ENCODE measurements at regions not wholly inside any gene's neighbourhood (a gene's known extent, or its start where the extent isn't known, plus 50 kb on each side); places are given as distances from the start of the nearest gene placed in this dataset.
A peak's percentile ranks its signal among the peaks of the same experiment; 100 is the strongest.

- Histone ChIP-seq H3K9me3 (no peaks in the 10 kb centered on the region), H3K27me3 (peaks cover 0 to 3% (median 0%) of the 10 kb centered on the region in 3 donors), H3K27ac (no peak overlapping the region), H3K36me3 (no peaks in the 10 kb centered on the region), H3K4me3 (no peak overlapping the region), H3K4me1 (peaks cover 0 to 18% (median 11%) of the 10 kb centered on the region in 4 donors)
- DNase-seq: no peak
- 58 to 78% (median 68%) methylated on average over 7 to 10 of the region's 10 CpGs for WGBS, 5 donors
- intact Hi-C loops (cut with DNase I; ENCODE audit: low total_unique reads): no loop called here
- TF ChIP-seq CTCF (IDR thresholded peaks at IDR 0.05) (peak in 1 of 7 experiments; percentile 10), POLR2A (IDR thresholded peaks at IDR 0.05) (no peak), POLR2AphosphoS5 (IDR thresholded peaks at IDR 0.05) (no peak), EP300 (IDR thresholded peaks at IDR 0.05) (no peak)
Observed at GRCh38 chrX:68945603-68946228, 116.9 kb downstream of the EFNB1 start.

DNA sequence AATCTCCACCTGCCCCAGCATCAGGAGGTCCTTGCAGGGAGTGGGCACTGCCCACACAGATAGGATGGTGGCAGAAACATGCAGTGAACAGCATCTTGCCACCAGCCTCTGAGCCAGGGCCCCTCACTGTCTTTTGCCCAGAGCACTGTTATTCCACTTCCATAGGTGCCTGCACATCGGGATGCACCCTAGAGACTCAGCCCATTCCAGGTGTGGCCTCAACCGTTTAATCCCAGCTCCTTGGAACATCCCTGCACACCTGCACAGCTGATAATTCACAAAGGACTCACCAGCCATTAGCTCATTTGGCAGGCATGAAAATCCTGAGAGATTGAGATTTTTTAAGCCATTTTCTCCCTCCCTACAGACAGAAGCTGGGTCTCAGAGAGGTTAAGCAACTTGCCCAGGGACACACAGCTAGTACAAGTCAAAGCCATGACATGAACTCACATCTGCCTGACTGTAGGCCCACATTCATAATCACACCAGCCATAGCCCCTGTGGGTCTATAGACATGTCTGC, 116.3 kb downstream of the EFNB1 start:
- Histone ChIP-seq H3K27me3 (peaks cover 0 to 3% (median 0%) of the 10 kb centered on the region in 3 donors), H3K9me3 (no peaks in the 10 kb centered on the region), H3K36me3 (no peaks in the 10 kb centered on the region), H3K4me3 (no peak overlapping the region), H3K4me1 (peaks cover 0 to 18% (median 11%) of the 10 kb centered on the region in 4 donors), H3K27ac (no peak overlapping the region)
- no peak for TF ChIP-seq POLR2A (IDR thresholded peaks at IDR 0.05)
- WGBS, 5 donors: 38 to 88% (median 64%) methylated on average over 1 to 2 of the region's 2 CpGs
- no peak for DNase-seq
- intact Hi-C loops (cut with DNase I; ENCODE audit: low total_unique reads): no loop called here

DNA sequence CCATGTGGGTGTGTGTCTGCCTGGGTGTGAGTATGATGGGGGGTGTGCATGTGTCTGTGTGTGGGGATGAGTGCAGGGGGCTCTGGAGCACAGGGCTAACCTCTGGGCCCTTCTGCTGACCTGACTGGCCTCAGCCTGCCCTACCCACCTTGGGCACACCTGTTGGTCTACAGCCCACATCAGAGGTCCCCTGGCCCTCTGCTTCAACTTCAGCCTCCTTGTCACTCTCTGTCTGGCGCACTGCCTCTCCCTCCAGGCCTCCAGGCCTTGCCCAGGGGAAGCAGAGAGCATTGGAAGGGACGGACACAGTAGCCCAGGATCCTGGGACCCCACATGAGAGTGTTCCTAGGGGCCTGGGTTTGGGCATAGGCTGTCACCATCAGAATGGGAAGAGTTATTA, 115.4 kb downstream of the EFNB1 start:
- H3K4me1 ChIP-seq: peaks cover 0 to 18% (median 11%) of the 10 kb centered on the region in 4 donors
- H3K4me3 ChIP-seq: no peak overlapping the region
- no peaks in the 10 kb centered on the region for H3K27me3 ChIP-seq
- H3K27ac ChIP-seq: no peak overlapping the region
- H3K9me3 ChIP-seq: no peaks in the 10 kb centered on the region
- TF ChIP-seq POLR2A (IDR thresholded peaks at IDR 0.05): no peak
- TF ChIP-seq CTCF (IDR thresholded peaks at IDR 0.05): no peak
- TF ChIP-seq EP300 (IDR thresholded peaks at IDR 0.05): no peak
- TF ChIP-seq POLR2AphosphoS5 (IDR thresholded peaks at IDR 0.05): no peak
- DNase-seq: no peak
- WGBS, 5 donors: 70 to 100% (median 100%) methylated on average over 1 to 2 of the region's 2 CpGs
- H3K36me3 ChIP-seq: no peaks in the 10 kb centered on the region
- intact Hi-C loops (cut with DNase I; ENCODE audit: low total_unique reads): no loop called here

GRCh38 chrX:68942840-68943239, 114.0 kb downstream of the EFNB1 start:
- 76 to 92% (median 78%) methylated on average over 2 of the region's 2 CpGs for WGBS, 5 donors
- H3K27me3 ChIP-seq: no peaks in the 10 kb centered on the region

More at GRCh38 chrX:68942840-68943239, 114.0 kb downstream of the EFNB1 start:
- TF ChIP-seq POLR2AphosphoS5 (IDR thresholded peaks at IDR 0.05): no peak
- TF ChIP-seq EP300 (IDR thresholded peaks at IDR 0.05): no peak
- TF ChIP-seq POLR2A (IDR thresholded peaks at IDR 0.05): no peak
- TF ChIP-seq CTCF (IDR thresholded peaks at IDR 0.05): no peak
- H3K27ac ChIP-seq: peak overlapping the region in 1 of 5 donors; percentile 26
- no peaks in the 10 kb centered on the region for H3K36me3 ChIP-seq
- no peaks in the 10 kb centered on the region for H3K9me3 ChIP-seq
- no peak overlapping the region for H3K4me3 ChIP-seq
- intact Hi-C loops (cut with DNase I; ENCODE audit: low total_unique reads): no loop called here
- no peak for DNase-seq
- H3K4me1 ChIP-seq: peaks cover 0 to 18% (median 11%) of the 10 kb centered on the region in 4 donors

Measured in stomach (tissue), 8 donors.